ENCODE measurements at regions not wholly inside any gene's neighbourhood (a gene's known extent, or its start where the extent isn't known, plus 50 kb on each side); places are given as distances from the start of the nearest gene placed in this dataset.

GRCh38 chr2:11048335-11049008, 106.8 kb upstream of the SLC66A3 start:
- TF ChIP-seq RAD21 (IDR thresholded peaks at IDR 0.05; ENCODE audit: low read depth) (no peak), POLR2A (IDR thresholded peaks at IDR 0.05; ENCODE audit: borderline replicate concordance, extremely low read depth, insufficient read depth, insufficient read length) (no peak), CTCF (IDR thresholded peaks at IDR 0.05 in 2 of 3, conservative IDR thresholded peaks at IDR 0.05 in 1 of 3; ENCODE audit: borderline replicate concordance in 1 of 3, insufficient read depth in 1 of 3, low read depth in 2 of 3, low read length in 2 of 3) (no peak), EZH2phosphoT487 (IDR thresholded peaks at IDR 0.05; ENCODE audit: borderline replicate concordance) (no peak), EZH2 (IDR thresholded peaks at IDR 0.05) (no peak), TCF7L2 (IDR thresholded peaks at IDR 0.05; ENCODE audit: borderline replicate concordance, extremely low read depth, insufficient read depth, insufficient read length) (no peak), SIN3A (IDR thresholded peaks at IDR 0.05; ENCODE audit: low read depth) (no peak), POLR2AphosphoS5 (IDR thresholded peaks at IDR 0.05; ENCODE audit: low read depth, low read length) (no peak), YY1 (IDR thresholded peaks at IDR 0.05; ENCODE audit: extremely low read depth, insufficient replicate concordance, low read depth, low read length) (no peak), JUND (IDR thresholded peaks at IDR 0.05) (no peak), CEBPB (IDR thresholded peaks at IDR 0.05; ENCODE audit: low read depth) (no peak), FOSL1 (IDR thresholded peaks at IDR 0.05; ENCODE audit: low read depth) (no peak), EGR1 (IDR thresholded peaks at IDR 0.05; ENCODE audit: low read depth) (no peak), ZNF274 (IDR thresholded peaks at IDR 0.05; ENCODE audit: low read depth, low read length) (no peak)
